ENCODE measurements at regions not wholly inside any gene's neighbourhood (a gene's known extent, or its start where the extent isn't known, plus 50 kb on each side); places are given as distances from the start of the nearest gene placed in this dataset.

GRCh38 chrX:45614853-45615252, 414.2 kb upstream of the DIPK2B start:
- TF ChIP-seq POLR2A (IDR thresholded peaks at IDR 0.05; ENCODE audit: insufficient read depth in 1 of 2, low read depth in 2 of 2, low read length in 2 of 2) (no peak), RELA (CRISPR knock-in tag; IDR thresholded peaks at IDR 0.05) (no peak), TCF7L2 (IDR thresholded peaks at IDR 0.05; ENCODE audit: low read depth, low read length) (no peak), SIN3B (IDR thresholded peaks at IDR 0.05; ENCODE audit: low read length) (no peak), HDAC6 (IDR thresholded peaks at IDR 0.05; ENCODE audit: low read depth, low read length) (no peak), ZFP91 (CRISPR knock-in tag; IDR thresholded peaks at IDR 0.05; ENCODE audit: borderline replicate concordance) (no peak), UBTF (CRISPR knock-in tag; IDR thresholded peaks at IDR 0.05) (no peak), CTCF (CRISPR knock-in tag; IDR thresholded peaks at IDR 0.05) (no peak), CBX5 (CRISPR knock-in tag; IDR thresholded peaks at IDR 0.05; ENCODE audit: borderline replicate concordance) (no peak), FOXA3 (CRISPR knock-in tag; IDR thresholded peaks at IDR 0.05) (no peak), ZNF766 (CRISPR knock-in tag; IDR thresholded peaks at IDR 0.05; ENCODE audit: borderline replicate concordance) (no peak), HMGXB3 (CRISPR knock-in tag; IDR thresholded peaks at IDR 0.05; ENCODE audit: borderline replicate concordance) (no peak), ZNF280D (CRISPR knock-in tag; IDR thresholded peaks at IDR 0.05) (no peak)
